CD4-positive, CD25-positive, alpha-beta regulatory T cell (primary cell): ENCODE measurements at regions not wholly inside any gene's neighbourhood (a gene's known extent, or its start where the extent isn't known, plus 50 kb on each side); places are given as distances from the start of the nearest gene placed in this dataset.

Source experiments
- ATAC-seq, 2 donors: fragments of 150-1000 bp; cut with Tn5 transposase; one replicate each; pipeline ENCODE4 v1.10.0; 2021; ENCODE audit warnings: low read depth in 2 of 2, moderate number of reproducible peaks in 2 of 2, moderate library complexity in 1 of 2
- DNase-seq, 3 donors: peaks; one replicate each; pipeline versions ENCODE4 v3.0.0 to v3.0.0-alpha.2; 2012 to 2022; ENCODE audit warnings: mixed read lengths in 1 of 3
- H3K27ac ChIP-seq: one replicate; pipeline ENCODE4 v1.7.0; 2013; ENCODE audit warnings: mild to moderate bottlenecking, low read length; ENCODE audit not compliant: insufficient read depth, poor library complexity, severe bottlenecking
- H3K27me3 ChIP-seq: one replicate; pipeline ENCODE4 v1.7.0; 2013; ENCODE audit warnings: low read length; ENCODE audit not compliant: control insufficient read depth, insufficient read depth
- H3K36me3 ChIP-seq: one replicate; pipeline ENCODE4 v1.7.0; 2013; ENCODE audit warnings: mild to moderate bottlenecking, low read length, moderate library complexity; ENCODE audit not compliant: control insufficient read depth, insufficient read depth
- H3K4me1 ChIP-seq: 2 replicates; pipeline ENCODE4 v1.7.0; 2013; ENCODE audit warnings: mild to moderate bottlenecking, low read length; ENCODE audit not compliant: insufficient read depth, control insufficient read depth, poor library complexity, severe bottlenecking
- H3K4me3 ChIP-seq: one replicate; pipeline ENCODE4 v1.7.0; 2013; ENCODE audit warnings: low read depth, mild to moderate bottlenecking, low read length, moderate library complexity
- H3K9me3 ChIP-seq, 2 experiments: 1 replicate in 1 of 2; 2 replicates in 1 of 2; pipeline ENCODE4 v1.7.0; 2013; ENCODE audit warnings: low read length in 2 of 2, mild to moderate bottlenecking in 1 of 2, moderate library complexity in 1 of 2; ENCODE audit not compliant: control insufficient read depth in 2 of 2
- H3K27ac Mint-ChIP-seq, 3 donors: one replicate each; pipeline ENCODE4 v1.8.0; 2020 to 2022; ENCODE audit warnings: mild to moderate bottlenecking in 3 of 3, mixed read lengths in 3 of 3, moderate library complexity in 2 of 3
- H3K27me3 Mint-ChIP-seq: one replicate; pipeline ENCODE4 v1.8.0; 2022; ENCODE audit warnings: mild to moderate bottlenecking, mixed read lengths
- H3K36me3 Mint-ChIP-seq: one replicate; pipeline ENCODE4 v1.8.0; 2020; ENCODE audit warnings: mixed read lengths
- H3K4me1 Mint-ChIP-seq, 4 donors: one replicate each; pipeline ENCODE4 v1.8.0; 2020 to 2022; ENCODE audit warnings: mixed read lengths in 4 of 4, mild to moderate bottlenecking in 1 of 4
- H3K4me3 Mint-ChIP-seq, 4 donors: one replicate each; pipeline ENCODE4 v1.8.0; 2020 to 2022; ENCODE audit warnings: mild to moderate bottlenecking in 4 of 4, mixed read lengths in 4 of 4, moderate library complexity in 3 of 4
- H3K9me3 Mint-ChIP-seq, 7 donors: one replicate each; pipeline ENCODE4 v1.8.0; 2020 to 2022; ENCODE audit warnings: mixed read lengths in 7 of 7, mild to moderate bottlenecking in 3 of 7, moderate library complexity in 2 of 7

- Mint-ChIP-seq H3K27ac (no peak overlapping the region), H3K27me3 (no peaks in the 10 kb centered on the region), H3K4me3 (no peak overlapping the region), H3K4me1 (no peaks in the 10 kb centered on the region), H3K9me3 (peaks cover 0 to 2% (median 0%) of the 10 kb centered on the region in 7 donors), H3K36me3 (no peaks in the 10 kb centered on the region)
- ATAC-seq = no peak
- H3K4me1 ChIP-seq = no peaks in the 10 kb centered on the region
- H3K4me3 ChIP-seq = no peak overlapping the region
- H3K9me3 ChIP-seq = no peaks in the 10 kb centered on the region
- no peak for DNase-seq
- H3K27ac ChIP-seq = no peak overlapping the region
- no peaks in the 10 kb centered on the region for H3K27me3 ChIP-seq
- no peaks in the 10 kb centered on the region for H3K36me3 ChIP-seq
Observed at GRCh38 chr14:38431156-38431555, 175.3 kb upstream of the CLEC14A start.

GRCh38 chr14:38430522-38430921, 174.6 kb upstream of the CLEC14A start:
- Mint-ChIP-seq H3K36me3 (no peaks in the 10 kb centered on the region), H3K9me3 (peaks cover 0 to 3% (median 2%) of the 10 kb centered on the region in 7 donors), H3K27ac (no peak overlapping the region), H3K4me3 (no peak overlapping the region), H3K27me3 (no peaks in the 10 kb centered on the region), H3K4me1 (no peaks in the 10 kb centered on the region)
- no peak for DNase-seq
- Histone ChIP-seq H3K27ac (no peak overlapping the region), H3K4me3 (no peak overlapping the region), H3K36me3 (no peaks in the 10 kb centered on the region), H3K4me1 (no peaks in the 10 kb centered on the region), H3K9me3 (no peaks in the 10 kb centered on the region), H3K27me3 (no peaks in the 10 kb centered on the region)
- no peak for ATAC-seq

GRCh38 chr14:38425324-38425976, 169.6 kb upstream of the CLEC14A start:
- no peaks in the 10 kb centered on the region for H3K4me1 Mint-ChIP-seq

GRCh38 chr14:38420048-38420447, 164.2 kb upstream of the CLEC14A start:
- H3K27ac ChIP-seq = no peak overlapping the region
- Mint-ChIP-seq H3K4me1 (no peaks in the 10 kb centered on the region), H3K27ac (peak overlapping the region in 1 of 3 donors; percentile 38), H3K36me3 (no peaks in the 10 kb centered on the region), H3K4me3 (no peak overlapping the region), H3K9me3 (peaks cover 1 to 26% (median 11%) of the 10 kb centered on the region in 7 donors), H3K27me3 (no peaks in the 10 kb centered on the region)
- no peaks in the 10 kb centered on the region for H3K27me3 ChIP-seq
- ATAC-seq = no peak
- peaks cover 3 to 6% of the 10 kb centered on the region in 2 experiments for H3K9me3 ChIP-seq
- H3K36me3 ChIP-seq = no peaks in the 10 kb centered on the region
- H3K4me3 ChIP-seq = no peak overlapping the region
- H3K4me1 ChIP-seq = no peaks in the 10 kb centered on the region
- DNase-seq = no peak

More at GRCh38 chr14:38425324-38425976, 169.6 kb upstream of the CLEC14A start:
- H3K4me3 Mint-ChIP-seq = no peak overlapping the region
- no peak overlapping the region for H3K27ac Mint-ChIP-seq
- Histone ChIP-seq H3K9me3 (peaks cover 3 to 6% of the 10 kb centered on the region in 2 experiments), H3K4me1 (no peaks in the 10 kb centered on the region), H3K4me3 (no peak overlapping the region), H3K36me3 (no peaks in the 10 kb centered on the region), H3K27me3 (no peaks in the 10 kb centered on the region), H3K27ac (no peak overlapping the region)
- ATAC-seq = no peak
- no peak for DNase-seq
- H3K27me3 Mint-ChIP-seq = no peaks in the 10 kb centered on the region
- no peaks in the 10 kb centered on the region for H3K36me3 Mint-ChIP-seq
- H3K9me3 Mint-ChIP-seq = peaks cover 2 to 26% (median 13%) of the 10 kb centered on the region in 7 donors

GRCh38 chr14:38419579-38419978, 163.7 kb upstream of the CLEC14A start:
- peak overlapping the region in 1 of 3 donors; percentile 38 for H3K27ac Mint-ChIP-seq
- Histone ChIP-seq H3K4me1 (no peaks in the 10 kb centered on the region), H3K4me3 (no peak overlapping the region), H3K27me3 (no peaks in the 10 kb centered on the region), H3K9me3 (peaks cover 3 to 6% of the 10 kb centered on the region in 2 experiments), H3K36me3 (no peaks in the 10 kb centered on the region), H3K27ac (no peak overlapping the region)
- H3K4me1 Mint-ChIP-seq = no peaks in the 10 kb centered on the region
- H3K4me3 Mint-ChIP-seq = no peak overlapping the region
- no peaks in the 10 kb centered on the region for H3K27me3 Mint-ChIP-seq
- DNase-seq = no peak
- ATAC-seq = no peak
- peaks cover 1 to 22% (median 9%) of the 10 kb centered on the region in 7 donors for H3K9me3 Mint-ChIP-seq
- no peaks in the 10 kb centered on the region for H3K36me3 Mint-ChIP-seq

- no peak for ATAC-seq
- peaks cover 8% of the 10 kb centered on the region for H3K27me3 Mint-ChIP-seq
- no peaks in the 10 kb centered on the region for H3K4me1 Mint-ChIP-seq
- peaks cover 0 to 5% (median 2%) of the 10 kb centered on the region in 7 donors for H3K9me3 Mint-ChIP-seq
- DNase-seq = no peak
- Histone ChIP-seq H3K27me3 (no peaks in the 10 kb centered on the region), H3K27ac (no peak overlapping the region), H3K4me3 (no peak overlapping the region), H3K9me3 (no peaks in the 10 kb centered on the region), H3K36me3 (no peaks in the 10 kb centered on the region), H3K4me1 (no peaks in the 10 kb centered on the region)
- H3K27ac Mint-ChIP-seq = no peak overlapping the region
- H3K36me3 Mint-ChIP-seq = no peaks in the 10 kb centered on the region
- H3K4me3 Mint-ChIP-seq = no peak overlapping the region
Observed at GRCh38 chr14:38412654-38413053, 156.8 kb upstream of the CLEC14A start.

GRCh38 chr14:38410442-38410841, 154.5 kb upstream of the CLEC14A start:
- Mint-ChIP-seq H3K4me1 (no peaks in the 10 kb centered on the region), H3K4me3 (no peak overlapping the region), H3K27me3 (peaks cover 8% of the 10 kb centered on the region), H3K27ac (no peak overlapping the region), H3K36me3 (no peaks in the 10 kb centered on the region), H3K9me3 (peaks cover 0 to 4% (median 0%) of the 10 kb centered on the region in 7 donors)
- H3K4me3 ChIP-seq = no peak overlapping the region
- H3K9me3 ChIP-seq = no peaks in the 10 kb centered on the region
- DNase-seq = no peak
- H3K4me1 ChIP-seq = no peaks in the 10 kb centered on the region
- ATAC-seq = no peak
- no peak overlapping the region for H3K27ac ChIP-seq
- no peaks in the 10 kb centered on the region for H3K36me3 ChIP-seq
- H3K27me3 ChIP-seq = no peaks in the 10 kb centered on the region

GRCh38 chr14:38409071-38409705, 153.3 kb upstream of the CLEC14A start:
- Histone ChIP-seq H3K4me3 (no peak overlapping the region), H3K27ac (no peak overlapping the region), H3K4me1 (no peaks in the 10 kb centered on the region), H3K27me3 (no peaks in the 10 kb centered on the region), H3K36me3 (no peaks in the 10 kb centered on the region), H3K9me3 (no peaks in the 10 kb centered on the region)
- no peak overlapping the region for H3K27ac Mint-ChIP-seq
- no peaks in the 10 kb centered on the region for H3K36me3 Mint-ChIP-seq
- no peak for DNase-seq
- ATAC-seq = no peak
- H3K9me3 Mint-ChIP-seq = peaks cover 0 to 4% (median 0%) of the 10 kb centered on the region in 7 donors
- H3K4me3 Mint-ChIP-seq = no peak overlapping the region
- peaks cover 12% of the 10 kb centered on the region for H3K27me3 Mint-ChIP-seq
- H3K4me1 Mint-ChIP-seq = no peaks in the 10 kb centered on the region
